ENCODE measurements at regions not wholly inside any gene's neighbourhood (a gene's known extent, or its start where the extent isn't known, plus 50 kb on each side); places are given as distances from the start of the nearest gene placed in this dataset.

- POLR2A ChIA-PET, result no interaction called here
- intact Hi-C loops (cut with micrococcal nuclease), result no loop called here
- no peak overlapping the region for H3K4me3 Mint-ChIP-seq
- H3K27ac Mint-ChIP-seq, result no peak overlapping the region
- ATAC-seq (ENCODE audit: low read depth), result no peak
- peaks cover 9% of the 10 kb centered on the region for H3K27me3 Mint-ChIP-seq
- H3K4me1 Mint-ChIP-seq, result no peaks in the 10 kb centered on the region
- H3K9me3 Mint-ChIP-seq, result peaks cover 10% of the 10 kb centered on the region
- CTCF ChIA-PET, result no interaction called here
- no peak for DNase-seq
- no peaks in the 10 kb centered on the region for H3K36me3 Mint-ChIP-seq (ENCODE audit: low read depth)
- TF ChIP-seq CTCF (IDR thresholded peaks at IDR 0.05), result no peak
Observed at GRCh38 chr21:35911412-35912191, 148.7 kb downstream of the SETD4 start.

- DNase-seq (no peak), ATAC-seq (ENCODE audit: low read depth) (no peak)
- Mint-ChIP-seq H3K4me1 (no peaks in the 10 kb centered on the region), H3K9me3 (no peaks in the 10 kb centered on the region), H3K27ac (no peak overlapping the region), H3K4me3 (no peak overlapping the region), H3K27me3 (peaks cover 9% of the 10 kb centered on the region), H3K36me3 (ENCODE audit: low read depth) (no peaks in the 10 kb centered on the region)
- no peak for TF ChIP-seq CTCF (IDR thresholded peaks at IDR 0.05)
- CTCF ChIA-PET, result no interaction called here
- intact Hi-C loops (cut with micrococcal nuclease), result no loop called here
- POLR2A ChIA-PET, result no interaction called here
Observed at GRCh38 chr21:35909456-35910223, 150.7 kb downstream of the SETD4 start.

- CTCF ChIA-PET, result no interaction called here
- H3K36me3 Mint-ChIP-seq (ENCODE audit: low read depth), result no peaks in the 10 kb centered on the region
- intact Hi-C loops (cut with micrococcal nuclease), result no loop called here
- no peaks in the 10 kb centered on the region for H3K9me3 Mint-ChIP-seq
- no peak overlapping the region for H3K27ac Mint-ChIP-seq
- no peak for DNase-seq
- POLR2A ChIA-PET, result no interaction called here
- no peaks in the 10 kb centered on the region for H3K4me1 Mint-ChIP-seq
- peaks cover 9% of the 10 kb centered on the region for H3K27me3 Mint-ChIP-seq
- H3K4me3 Mint-ChIP-seq, result no peak overlapping the region
- no peak for ATAC-seq (ENCODE audit: low read depth)
- no peak for TF ChIP-seq CTCF (IDR thresholded peaks at IDR 0.05)
Observed at GRCh38 chr21:35908311-35909078, 151.8 kb downstream of the SETD4 start.

- no peak for TF ChIP-seq CTCF (IDR thresholded peaks at IDR 0.05)
- intact Hi-C loops (cut with micrococcal nuclease), result no loop called here
- Mint-ChIP-seq H3K36me3 (ENCODE audit: low read depth) (no peaks in the 10 kb centered on the region), H3K27me3 (peaks cover 3% of the 10 kb centered on the region), H3K9me3 (no peaks in the 10 kb centered on the region), H3K4me1 (no peaks in the 10 kb centered on the region), H3K4me3 (no peak overlapping the region), H3K27ac (no peak overlapping the region)
- ChIA-PET POLR2A (no interaction called here), CTCF (no interaction called here)
- no peak for ATAC-seq (ENCODE audit: low read depth)
- no peak for DNase-seq
Observed at GRCh38 chr21:35906586-35906985, 153.7 kb downstream of the SETD4 start.

GRCh38 chr21:35905963-35906345 is 154.4 kb downstream of the SETD4 start:
- no peak for ATAC-seq (ENCODE audit: low read depth)
- DNase-seq, result no peak
- peaks cover 3% of the 10 kb centered on the region for H3K27me3 Mint-ChIP-seq
- H3K27ac Mint-ChIP-seq, result no peak overlapping the region
- TF ChIP-seq CTCF (IDR thresholded peaks at IDR 0.05), result no peak
- H3K9me3 Mint-ChIP-seq, result no peaks in the 10 kb centered on the region
- no peaks in the 10 kb centered on the region for H3K36me3 Mint-ChIP-seq (ENCODE audit: low read depth)
- POLR2A ChIA-PET, result no interaction called here
- H3K4me1 Mint-ChIP-seq, result no peaks in the 10 kb centered on the region
- no peak overlapping the region for H3K4me3 Mint-ChIP-seq
- CTCF ChIA-PET, result no interaction called here
- intact Hi-C loops (cut with micrococcal nuclease), result no loop called here

Measured in activated B cell treated with CpG ODN at 0.5 μM for 24 hours (primary cell).